PC-9 (cell line): ENCODE measurements at regions not wholly inside any gene's neighbourhood (a gene's known extent, or its start where the extent isn't known, plus 50 kb on each side); places are given as distances from the start of the nearest gene placed in this dataset.

ENCODE experiments used
- BruUV-seq: library from RNA; stranded (reverse); fragments of 400-500 nt; replicated peaks from 2 replicates; lab custom pipeline; 2021; lab: Mats Ljungman, UMichigan
- CTCF ChIA-PET: fragments of 300-600 bp; sonication (Branson Sonifier 250); formaldehyde crosslinking; loops from one replicate; lab custom pipeline; 2022; ENCODE audit warnings: antibody characterized with exemption; lab: Charles Lee
- POLR2A ChIA-PET: fragments of 300-600 bp; sonication (Branson Sonifier 250); formaldehyde crosslinking; loops from one replicate; lab custom pipeline; 2022; ENCODE audit warnings: antibody characterized with exemption; ENCODE audit not compliant: unreplicated experiment; lab: Charles Lee
- DNase-seq, 2 experiments: peaks; one replicate each; pipeline versions ENCODE4 v3.0.0 to v3.0.0-alpha.2; 2015 to 2022; ENCODE audit warnings: mixed read lengths in 1 of 2
- H2AFZ ChIP-seq: fragments of 200-600 bp; sonication (generic); 2 replicates; pipeline ENCODE4 v1.8.1; 2017; ENCODE audit warnings: antibody characterized with exemption
- H3F3A ChIP-seq: fragments of 200-600 bp; sonication (generic); 2 replicates; pipeline ENCODE4 v1.8.1; 2017; ENCODE audit warnings: antibody characterized with exemption, mild to moderate bottlenecking, low read depth; ENCODE audit not compliant: insufficient read depth
- H3K27ac ChIP-seq: fragments of 200-600 bp; sonication (generic); 2 replicates; pipeline ENCODE4 v1.6.1; 2016; ENCODE audit warnings: mixed run types
- H3K27me3 ChIP-seq: fragments of 200-600 bp; sonication (generic); 2 replicates; pipeline ENCODE4 v1.6.1; 2016; ENCODE audit warnings: low read depth, mixed run types; ENCODE audit not compliant: insufficient read depth
- H3K36me3 ChIP-seq: fragments of 200-600 bp; sonication (generic); 2 replicates; pipeline ENCODE4 v1.6.1; 2016; ENCODE audit warnings: low read depth, mixed run types
- H3K4me1 ChIP-seq: fragments of 200-600 bp; sonication (generic); replicated peaks from 2 replicates; pipeline ENCODE4 v1.6.1; 2016; ENCODE audit warnings: mixed run types; ENCODE audit not compliant: insufficient read depth
- H3K4me2 ChIP-seq: fragments of 200-600 bp; sonication (generic); 2 replicates; pipeline ENCODE4 v1.6.1; 2017; ENCODE audit warnings: mixed run types
- H3K4me3 ChIP-seq: fragments of 200-600 bp; sonication (generic); 2 replicates; pipeline ENCODE4 v1.6.1; 2016; ENCODE audit warnings: mixed run types
- H3K79me2 ChIP-seq: fragments of 200-600 bp; sonication (generic); 2 replicates; pipeline ENCODE4 v1.6.1; 2017; ENCODE audit warnings: low read depth, mixed run types
- H3K9me2 ChIP-seq: fragments of 200-600 bp; sonication (generic); 2 replicates; pipeline ENCODE4 v1.8.1; 2017; ENCODE audit warnings: mild to moderate bottlenecking; ENCODE audit not compliant: insufficient read depth
- H3K9me3 ChIP-seq: fragments of 200-600 bp; sonication (generic); 2 replicates; pipeline ENCODE4 v1.8.1; 2016; ENCODE audit warnings: low read depth; ENCODE audit not compliant: insufficient read depth
- H4K20me1 ChIP-seq: fragments of 200-600 bp; sonication (generic); 2 replicates; pipeline ENCODE4 v1.8.1; 2017; ENCODE audit not compliant: insufficient read depth
- CTCF ChIP-seq: fragments of 200-600 bp; sonication (generic); conservative IDR thresholded peaks from 2 replicates; pipeline ENCODE4 v1.6.1; 2017; ENCODE audit warnings: mixed run types, antibody characterized with exemption, mild to moderate bottlenecking, moderate library complexity
- EZH2 ChIP-seq: fragments of 200-600 bp; sonication (generic); IDR thresholded peaks from 2 replicates; pipeline ENCODE4 v1.8.0; 2017; ENCODE audit warnings: antibody characterized with exemption, low read depth
- intact Hi-C: fragments of 100-400 bp; cut with micrococcal nuclease; formaldehyde crosslinking; loops from one replicate; pipeline ENCODE4 v1.10.0; 2022; ENCODE audit not compliant: unreplicated experiment

GRCh38 chr5:87733897-87734296 lies 321.2 kb upstream of the CCNH start:
- Histone ChIP-seq H3K36me3 (no peaks in the 10 kb centered on the region), H3K4me2 (no peak overlapping the region), H3K4me1 (peaks cover 5% of the 10 kb centered on the region), H2AFZ (no peak overlapping the region), H3K9me2 (no peaks in the 10 kb centered on the region), H3K4me3 (no peak overlapping the region), H3K9me3 (no peaks in the 10 kb centered on the region), H3K79me2 (no peaks in the 10 kb centered on the region), H4K20me1 (no peaks in the 10 kb centered on the region), H3K27me3 (no peaks in the 10 kb centered on the region), H3F3A (no peaks in the 10 kb centered on the region), H3K27ac (no peak overlapping the region)
- ChIA-PET CTCF (no interaction called here), POLR2A (no interaction called here)
- no TSS peak for BruUV-seq
- TF ChIP-seq EZH2 (no peak), CTCF (no peak)
- intact Hi-C loops, result no loop called here
- no peak for DNase-seq

- Histone ChIP-seq H3K79me2 (no peaks in the 10 kb centered on the region), H3K36me3 (no peaks in the 10 kb centered on the region), H3K4me3 (no peak overlapping the region), H3K4me1 (peaks cover 5% of the 10 kb centered on the region), H3K27ac (no peak overlapping the region), H3K27me3 (no peaks in the 10 kb centered on the region), H3K9me3 (no peaks in the 10 kb centered on the region), H3K9me2 (no peaks in the 10 kb centered on the region), H3F3A (no peaks in the 10 kb centered on the region), H3K4me2 (no peak overlapping the region), H2AFZ (no peak overlapping the region), H4K20me1 (no peaks in the 10 kb centered on the region)
- CTCF ChIA-PET, result no interaction called here
- BruUV-seq, result no TSS peak
- POLR2A ChIA-PET, result no interaction called here
- no peak for DNase-seq
- TF ChIP-seq CTCF (no peak), EZH2 (no peak)
- intact Hi-C loops, result no loop called here
Observed at GRCh38 chr5:87732875-87733768, 320.4 kb upstream of the CCNH start.

- intact Hi-C loops, result no loop called here
- Histone ChIP-seq H3K9me3 (no peaks in the 10 kb centered on the region), H3K79me2 (no peaks in the 10 kb centered on the region), H4K20me1 (no peaks in the 10 kb centered on the region), H3F3A (no peaks in the 10 kb centered on the region), H3K4me1 (peaks cover 5% of the 10 kb centered on the region), H2AFZ (no peak overlapping the region), H3K4me2 (no peak overlapping the region), H3K27me3 (no peaks in the 10 kb centered on the region), H3K27ac (no peak overlapping the region), H3K36me3 (no peaks in the 10 kb centered on the region), H3K4me3 (no peak overlapping the region), H3K9me2 (no peaks in the 10 kb centered on the region)
- POLR2A ChIA-PET, result no interaction called here
- TF ChIP-seq CTCF (no peak), EZH2 (no peak)
- BruUV-seq, result no TSS peak
- no peak for DNase-seq
- CTCF ChIA-PET, result no interaction called here
Observed at GRCh38 chr5:87729781-87730180, 317.1 kb upstream of the CCNH start.
